NCI-H69 (cell line): ENCODE measurements at regions not wholly inside any gene's neighbourhood (a gene's known extent, or its start where the extent isn't known, plus 50 kb on each side); places are given as distances from the start of the nearest gene placed in this dataset.
A peak's percentile ranks its signal among the peaks of the same experiment; 100 is the strongest.

ENCODE experiments used
- DNase-seq: peaks from one replicate; lab custom pipeline; 2025; lab: John Stamatoyannopoulos, UW

DNA sequence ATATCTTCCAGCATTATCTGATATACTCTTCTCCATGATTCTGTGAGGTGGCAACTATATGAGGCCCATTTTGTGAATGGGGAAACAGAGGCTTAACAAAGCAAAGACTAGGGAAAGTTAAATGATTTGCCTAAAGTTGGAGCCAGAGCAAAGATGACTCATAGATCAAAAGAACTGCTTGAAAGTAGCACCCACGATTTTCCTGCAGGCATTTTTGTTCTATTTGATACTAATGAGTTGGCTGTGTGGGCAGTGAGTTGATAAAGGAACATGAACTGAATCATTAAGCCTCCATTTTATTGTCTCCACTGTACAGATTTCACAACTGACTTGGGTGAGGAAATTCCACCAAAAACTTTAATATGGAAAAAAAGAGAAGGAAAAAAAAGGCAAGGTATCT is 138.9 kb upstream of the IGFBP7 start:
- DNase-seq, result no peak

DNA sequence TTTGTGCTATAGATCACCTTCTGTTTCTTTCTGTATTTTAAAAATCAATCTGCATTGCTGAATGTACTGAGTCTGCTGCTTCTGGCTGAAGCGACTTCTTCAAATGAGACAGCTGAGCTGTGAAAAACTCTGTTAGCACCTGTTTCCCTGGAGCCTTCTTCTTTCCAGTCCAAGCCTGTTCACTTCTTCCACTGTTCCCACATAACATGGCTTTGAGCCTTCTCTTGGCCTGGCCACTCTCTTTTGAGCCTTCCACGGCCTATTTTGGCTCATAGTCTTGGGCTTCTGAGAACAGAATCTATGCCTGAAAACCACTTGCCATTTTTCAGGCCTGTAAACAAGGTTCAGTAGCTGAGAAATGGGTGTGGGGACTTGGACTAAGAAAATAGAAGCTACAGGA is 132.9 kb upstream of the IGFBP7 start:
- DNase-seq, result no peak

- DNase-seq, result no peak
These were observed 124.1 kb upstream of the IGFBP7 start for GRCh38 chr4:57234252-57234775.

GRCh38 chr4:57233386-57233785 is 123.2 kb upstream of the IGFBP7 start:
- DNase-seq, result no peak

- DNase-seq, result no peak
These were observed 121.6 kb upstream of the IGFBP7 start for GRCh38 chr4:57231781-57232180.

GRCh38 chr4:57220734-57221133 is 110.5 kb upstream of the IGFBP7 start:
- DNase-seq, result no peak

DNA sequence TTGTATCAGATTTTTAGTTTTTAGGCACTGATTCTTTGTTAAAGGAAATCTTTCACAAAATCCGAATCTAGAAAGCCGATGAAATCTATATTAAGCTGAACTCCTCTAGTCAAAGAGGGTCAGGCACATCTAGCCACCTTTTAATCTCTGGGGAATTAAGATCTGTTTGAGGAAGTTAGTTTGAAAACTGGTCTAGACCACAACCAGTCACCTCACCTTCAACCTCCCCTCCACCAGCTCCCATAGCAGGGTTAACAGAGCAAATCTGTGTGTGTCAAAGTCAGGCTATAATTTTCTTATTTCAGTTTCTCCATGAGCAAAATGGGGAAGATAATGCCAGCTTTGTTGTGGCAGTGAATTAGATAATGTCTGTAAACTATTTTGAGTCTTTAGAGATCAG is 110.0 kb upstream of the IGFBP7 start:
- no peak for DNase-seq

- no peak for DNase-seq
These were observed 109.2 kb upstream of the IGFBP7 start for GRCh38 chr4:57219431-57219830.

DNA sequence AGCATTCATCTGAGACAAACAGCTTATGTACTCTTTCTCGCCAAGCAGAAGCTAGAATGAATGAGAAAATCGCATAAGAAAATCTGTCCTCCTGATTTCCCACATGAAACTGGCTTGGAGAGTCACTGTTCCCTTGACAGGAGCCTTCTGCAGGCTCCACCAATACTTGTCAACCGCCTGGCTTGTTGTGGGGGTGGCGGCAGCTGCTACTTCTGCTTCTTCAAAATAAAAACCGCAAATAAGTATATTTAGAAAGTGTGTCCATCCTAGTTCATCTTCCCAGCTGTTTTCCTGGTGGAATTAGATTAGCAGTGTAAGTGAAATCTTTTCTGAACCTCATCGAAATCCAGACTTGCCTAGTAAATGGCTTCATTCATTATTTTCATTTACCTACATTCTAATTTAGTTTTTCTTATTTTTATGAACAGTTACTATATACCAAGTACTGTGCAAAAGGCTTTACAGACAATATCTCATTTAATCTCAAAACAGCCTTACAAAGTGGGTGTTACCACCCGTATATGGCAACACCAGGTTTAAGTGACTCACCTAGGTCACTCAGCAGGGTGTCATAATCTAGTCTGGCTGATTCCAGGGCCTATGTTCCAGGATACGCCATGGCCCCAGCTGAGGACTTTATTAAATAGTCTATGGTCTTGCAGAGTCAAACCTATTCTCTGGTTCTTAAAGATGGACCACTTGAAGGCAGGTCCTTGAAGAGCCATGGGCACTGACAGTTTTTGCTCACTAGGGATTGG is 104.6 kb upstream of the IGFBP7 start:
- no peak for DNase-seq

DNA sequence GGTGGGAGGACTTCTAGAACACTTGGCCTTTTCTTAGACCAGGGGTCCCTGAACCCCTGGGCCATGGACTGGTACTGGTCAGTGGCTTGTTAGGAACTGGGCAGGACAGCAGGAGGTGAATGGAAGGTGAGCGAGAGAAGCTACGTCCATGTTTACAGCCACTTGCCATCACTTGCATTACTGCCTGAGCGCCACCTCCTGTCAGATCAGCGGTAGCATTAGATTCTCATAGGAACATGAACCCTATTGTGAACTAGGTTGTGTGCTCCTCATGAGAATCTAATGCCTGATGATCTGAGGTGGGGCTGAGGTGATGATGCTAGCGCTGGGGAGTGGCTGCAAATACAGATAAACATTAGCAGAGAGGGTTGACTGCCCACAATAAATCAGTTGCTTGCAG is 100.9 kb upstream of the IGFBP7 start:
- DNase-seq, result no peak

- no peak for DNase-seq
These were observed 96.0 kb upstream of the IGFBP7 start for GRCh38 chr4:57206172-57206571.

GRCh38 chr4:57205580-57205979 is 95.4 kb upstream of the IGFBP7 start:
- DNase-seq, result no peak

GRCh38 chr4:57200799-57201327 is 90.7 kb upstream of the IGFBP7 start:
- no peak for DNase-seq

- no peak for DNase-seq
These were observed 89.1 kb upstream of the IGFBP7 start for GRCh38 chr4:57199267-57199666.

- DNase-seq, result no peak
These were observed 85.4 kb upstream of the IGFBP7 start for GRCh38 chr4:57195622-57196021.

DNA sequence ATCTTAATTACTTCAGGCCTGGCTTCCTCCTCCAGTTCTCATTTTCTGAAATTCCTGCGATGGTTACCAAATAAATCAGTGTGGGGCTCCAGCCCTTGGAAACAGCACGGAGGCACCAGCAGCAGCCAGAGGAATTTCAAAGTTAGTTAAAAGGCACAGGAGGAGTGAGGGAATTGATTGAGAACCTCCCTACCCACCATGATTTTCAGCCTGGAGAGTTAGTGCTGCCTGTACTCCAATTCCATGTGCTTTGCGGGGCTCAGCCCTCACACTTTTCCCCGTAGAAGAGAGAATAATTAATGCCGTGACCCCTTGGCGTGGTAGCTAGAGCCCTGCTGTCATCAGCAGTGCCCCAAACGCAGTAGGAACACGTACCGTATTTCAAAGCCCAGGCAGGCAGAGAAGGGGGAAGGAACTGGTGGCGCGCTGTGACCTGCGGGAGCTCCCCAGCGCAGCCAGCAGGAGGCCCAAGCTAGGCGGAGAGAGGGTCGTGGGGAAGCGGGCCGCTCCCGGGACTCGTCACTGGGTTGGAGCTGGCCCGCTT is 84.0 kb upstream of the IGFBP7 start:
- DNase-seq, result no peak

DNA sequence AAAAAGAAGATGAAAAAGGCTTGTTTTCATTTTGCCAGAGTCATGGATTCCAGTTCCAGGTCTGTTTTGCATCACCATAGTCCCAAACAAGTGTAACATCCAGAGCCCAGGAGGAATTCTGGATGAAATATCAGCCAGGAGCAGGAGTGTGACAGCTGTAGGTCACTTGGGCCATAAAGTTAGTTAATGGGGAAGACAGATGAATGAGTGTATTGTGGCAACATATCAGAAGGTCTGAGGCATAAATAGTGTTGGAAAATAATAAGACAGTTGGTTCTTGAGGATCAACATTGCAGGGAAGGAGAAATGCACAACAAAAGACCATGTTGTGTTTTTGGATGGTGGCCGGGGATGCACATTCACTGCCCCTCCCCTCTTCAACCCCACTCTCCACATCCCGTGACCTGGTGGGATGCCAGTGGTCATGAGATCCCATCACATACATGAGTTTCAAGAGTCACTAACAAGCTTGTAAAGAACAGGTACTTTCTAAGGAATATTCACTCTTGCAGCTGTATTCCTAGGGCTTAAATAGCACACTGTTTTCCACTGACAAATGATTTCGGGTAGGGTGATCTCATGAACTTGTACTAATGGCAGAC is 83.1 kb upstream of the IGFBP7 start:
- no peak for DNase-seq

GRCh38 chr4:57191523-57192034 is 81.4 kb upstream of the IGFBP7 start:
- peak; percentile 24 for DNase-seq

DNA sequence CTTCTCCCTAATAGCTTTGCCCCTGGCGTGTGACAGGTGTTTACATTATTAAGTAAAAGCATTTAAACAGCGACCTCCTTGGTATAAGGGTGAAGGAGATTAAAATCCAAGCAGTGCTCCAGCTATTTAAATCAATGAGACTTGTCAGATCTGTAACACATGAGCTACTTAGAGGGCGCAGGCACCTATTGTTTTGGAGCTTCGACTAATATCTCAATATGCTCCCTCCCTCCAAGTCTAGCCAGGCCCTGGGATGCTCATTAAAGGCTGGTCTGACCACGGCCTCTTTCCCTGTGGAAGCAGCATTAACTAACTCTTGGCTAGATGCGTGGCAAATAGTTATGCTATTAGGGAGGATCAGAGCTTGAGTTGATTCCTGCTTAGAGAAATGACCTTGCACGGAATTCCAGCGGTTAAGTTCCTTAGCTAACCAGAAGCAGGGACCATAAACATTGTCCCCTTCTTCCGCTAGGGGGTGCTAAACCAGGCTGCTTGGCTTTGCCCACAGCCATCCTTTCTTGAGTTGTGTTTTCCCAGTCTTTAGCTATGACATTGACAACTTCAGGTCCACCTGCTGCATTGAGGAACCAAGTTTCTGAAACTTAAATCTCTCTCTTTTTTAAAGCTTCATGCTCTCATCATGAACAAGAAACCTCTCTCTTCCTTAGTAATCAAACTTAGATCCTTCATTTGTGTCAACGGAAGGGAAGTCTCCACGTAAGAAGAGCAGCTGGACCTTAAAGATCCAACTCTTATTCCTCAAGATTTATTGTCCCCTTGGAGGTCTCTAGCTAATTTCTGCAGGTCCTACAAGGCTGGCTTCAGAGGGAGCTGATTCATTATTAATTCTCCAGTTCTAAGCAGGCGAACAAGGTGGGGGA is 80.7 kb upstream of the IGFBP7 start:
- peak; percentile 16 for DNase-seq

DNA sequence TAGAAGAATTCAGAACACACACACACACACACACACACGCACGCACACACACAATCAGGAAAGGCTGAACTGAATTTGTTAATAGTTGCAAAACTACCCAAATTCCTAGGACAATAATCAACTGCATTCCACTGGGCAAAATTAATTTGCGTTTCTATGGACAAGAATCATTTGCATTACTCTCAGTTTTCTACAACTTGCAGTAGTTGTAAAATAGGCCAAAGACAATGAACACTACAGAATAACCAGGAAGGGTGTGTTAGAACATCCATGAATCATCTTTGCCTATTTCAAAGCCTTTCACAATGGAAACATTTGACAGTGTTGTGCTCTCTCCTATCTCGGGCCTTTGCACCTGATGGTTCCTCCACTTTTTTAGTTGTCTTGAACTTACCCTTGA is 77.1 kb upstream of the IGFBP7 start:
- no peak for DNase-seq

GRCh38 chr4:57184378-57185029 is 74.3 kb upstream of the IGFBP7 start:
- DNase-seq, result no peak
